ENCODE measurements at regions not wholly inside any gene's neighbourhood (a gene's known extent, or its start where the extent isn't known, plus 50 kb on each side); places are given as distances from the start of the nearest gene placed in this dataset.

DNA sequence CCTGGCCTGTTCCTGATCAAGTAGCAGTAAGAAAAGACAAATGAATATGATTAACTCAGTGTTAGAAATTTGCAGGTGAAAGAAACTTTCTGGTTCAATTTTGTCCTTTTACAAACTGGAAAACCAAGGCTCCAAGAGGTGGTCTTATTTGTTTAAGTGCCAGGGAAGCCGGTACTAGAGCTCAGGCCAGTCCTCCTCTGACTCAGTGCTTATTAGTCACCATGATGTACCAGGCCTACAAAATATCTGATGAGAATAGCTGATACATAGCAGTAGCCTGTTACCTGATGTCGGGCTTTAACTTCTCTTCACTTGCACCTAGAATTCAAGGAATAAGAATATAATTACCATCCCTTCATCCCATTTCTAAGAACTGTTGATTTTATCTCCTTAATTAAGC lies 394.8 kb downstream of the LMX1A start:
- TF ChIP-seq, protein P1, sequence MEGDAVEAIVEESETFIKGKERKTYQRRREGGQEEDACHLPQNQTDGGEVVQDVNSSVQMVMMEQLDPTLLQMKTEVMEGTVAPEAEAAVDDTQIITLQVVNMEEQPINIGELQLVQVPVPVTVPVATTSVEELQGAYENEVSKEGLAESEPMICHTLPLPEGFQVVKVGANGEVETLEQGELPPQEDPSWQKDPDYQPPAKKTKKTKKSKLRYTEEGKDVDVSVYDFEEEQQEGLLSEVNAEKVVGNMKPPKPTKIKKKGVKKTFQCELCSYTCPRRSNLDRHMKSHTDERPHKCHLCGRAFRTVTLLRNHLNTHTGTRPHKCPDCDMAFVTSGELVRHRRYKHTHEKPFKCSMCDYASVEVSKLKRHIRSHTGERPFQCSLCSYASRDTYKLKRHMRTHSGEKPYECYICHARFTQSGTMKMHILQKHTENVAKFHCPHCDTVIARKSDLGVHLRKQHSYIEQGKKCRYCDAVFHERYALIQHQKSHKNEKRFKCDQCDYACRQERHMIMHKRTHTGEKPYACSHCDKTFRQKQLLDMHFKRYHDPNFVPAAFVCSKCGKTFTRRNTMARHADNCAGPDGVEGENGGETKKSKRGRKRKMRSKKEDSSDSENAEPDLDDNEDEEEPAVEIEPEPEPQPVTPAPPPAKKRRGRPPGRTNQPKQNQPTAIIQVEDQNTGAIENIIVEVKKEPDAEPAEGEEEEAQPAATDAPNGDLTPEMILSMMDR (IDR thresholded peaks at IDR 0.05), result no peak
- TF ChIP-seq PBX3 (IDR thresholded peaks at IDR 0.05) (no peak), EP300 (IDR thresholded peaks at IDR 0.05; ENCODE audit: borderline replicate concordance in 1 of 2, low read depth in 1 of 2, low read length in 1 of 2) (no peak), POLR2AphosphoS5 (IDR thresholded peaks at IDR 0.05; ENCODE audit: low read depth, low read length) (no peak), SMC3 (IDR thresholded peaks at IDR 0.05; ENCODE audit: low read depth, low read length) (no peak), TAF1 (IDR thresholded peaks at IDR 0.05; ENCODE audit: borderline replicate concordance, low read depth, low read length) (no peak)
